K562 (cell line): ENCODE measurements at regions not wholly inside any gene's neighbourhood (a gene's known extent, or its start where the extent isn't known, plus 50 kb on each side); places are given as distances from the start of the nearest gene placed in this dataset.

Experiments used
- ATAC-seq: fragments of 200-7000 bp; cut with Tn5 transposase; 3 replicates; pipeline ENCODE4 v1.9.1; 2020; ENCODE audit warnings: moderate library complexity
- BruUV-seq: library from RNA; stranded (reverse); fragments of 400-500 nt; replicated peaks from 2 replicates; lab custom pipeline; 2021; lab: Mats Ljungman, UMichigan
- CTCF ChIA-PET: fragments of 300-600 bp; formaldehyde crosslinking; extraction: SDS; loops from one replicate; lab custom pipeline; 2021; ENCODE audit warnings: low intra/inter-chr PET ratio; lab: Yijun Ruan, JAX
- POLR2A ChIA-PET: fragments of 300-600, 350-650 bp; sonication (Branson Sonifier 250); formaldehyde crosslinking; extraction: SDS; loops from one replicate; lab custom pipeline; 2021; ENCODE audit warnings: antibody characterized with exemption, inconsistent platforms; lab: Yijun Ruan, JAX
- DNase-seq, 4 experiments: peaks; one replicate each; pipeline versions ENCODE4 v3.0.0 to v3.0.0-alpha.2; 2011 to 2018; ENCODE audit warnings: low spot score in 3 of 4, mixed read lengths in 3 of 4; ENCODE audit errors: extremely low read depth in 1 of 4
- FAIRE-seq: peaks from 2 replicates; lab custom pipeline; 2011; peaks lifted over from hg19 to GRCh38; lab: Jason Lieb, UNC
- H2AFZ ChIP-seq: 2 replicates; pipeline ENCODE4 v1.6.0; 2011; ENCODE audit warnings: low read depth, low read length, control low read depth, inconsistent platforms
- H3K27ac ChIP-seq: fragments of 200-600 bp; 3 replicates; pipeline ENCODE4 v1.8.0; 2011; ENCODE audit warnings: low read depth, mild to moderate bottlenecking, control low read depth, inconsistent platforms, low read length, moderate library complexity, mixed read lengths; ENCODE audit errors: extremely low read depth
- H3K27me3 ChIP-seq, 2 experiments: fragments of 300-600 bp in 1 of 2; 2 replicates in 1 of 2; 3 replicates in 1 of 2; pipeline versions ENCODE4 v1.6.0 to v1.8.0; 2011; ENCODE audit warnings: inconsistent platforms in 2 of 2, low read length in 2 of 2, mild to moderate bottlenecking in 1 of 2, mixed read lengths in 1 of 2, moderate library complexity in 1 of 2; ENCODE audit not compliant: control insufficient read depth in 2 of 2, insufficient read depth in 2 of 2
- H3K36me3 ChIP-seq: fragments of 300-600 bp; 3 replicates; pipeline ENCODE4 v1.8.0; 2011; ENCODE audit warnings: mild to moderate bottlenecking, low read length, inconsistent platforms; ENCODE audit not compliant: control insufficient read depth, insufficient read depth
- H3K4me1 ChIP-seq, 2 experiments: fragments of 200-600 bp in 1 of 2; replicated peaks in 1 of 2; 2 replicates in 1 of 2; 3 replicates in 1 of 2; pipeline versions ENCODE4 v1.5.1 to v1.8.0; 2011; ENCODE audit warnings: inconsistent platforms in 2 of 2, low read length in 2 of 2, mild to moderate bottlenecking in 1 of 2, mixed read lengths in 1 of 2, moderate library complexity in 1 of 2; ENCODE audit not compliant: control insufficient read depth in 2 of 2, insufficient read depth in 2 of 2
- H3K4me2 ChIP-seq: 2 replicates; pipeline ENCODE4 v1.6.1; 2011; ENCODE audit warnings: low read length, control low read depth, inconsistent platforms, mixed read lengths; ENCODE audit not compliant: insufficient read depth
- H3K4me3 ChIP-seq: fragments of 200-600 bp; sonication (generic), shearing (Covaris generic); 2 replicates; pipeline ENCODE4 v1.5.1; 2016; ENCODE audit warnings: control low read depth, inconsistent platforms
- H3K79me2 ChIP-seq: fragments of 200-600 bp; 3 replicates; pipeline ENCODE4 v1.8.0; 2011; ENCODE audit warnings: low read length, inconsistent platforms; ENCODE audit not compliant: control insufficient read depth, insufficient read depth
- H3K9ac ChIP-seq, 2 experiments: 2 replicates each; pipeline versions ENCODE4 v1.6.0 to v1.6.1; 2011; ENCODE audit warnings: low read depth in 2 of 2, low read length in 2 of 2, control low read depth in 1 of 2, inconsistent platforms in 1 of 2, mild to moderate bottlenecking in 1 of 2, mixed read lengths in 1 of 2; ENCODE audit not compliant: insufficient read depth in 1 of 2
- H3K9me1 ChIP-seq: one replicate; pipeline ENCODE4 v1.6.0; 2011; ENCODE audit warnings: inconsistent platforms, mild to moderate bottlenecking, low read length, moderate library complexity; ENCODE audit not compliant: control insufficient read depth, insufficient read depth
- H3K9me3 ChIP-seq: replicated peaks from 2 replicates; pipeline ENCODE4 v1.5.1; 2011; ENCODE audit warnings: low read depth, low read length, inconsistent platforms; ENCODE audit not compliant: control insufficient read depth, insufficient read depth
- H4K20me1 ChIP-seq: replicated peaks from 2 replicates; pipeline ENCODE4 v1.6.1; 2011; ENCODE audit warnings: low read length, inconsistent platforms, mixed read lengths; ENCODE audit not compliant: control insufficient read depth, insufficient read depth
- CREM ChIP-seq: IDR thresholded peaks from 2 replicates; pipeline ENCODE4 v1.6.1; 2014; ENCODE audit warnings: antibody characterized with exemption, low read depth
- NCOA6 ChIP-seq: fragments of 450-650 bp; IDR thresholded peaks from 2 replicates; pipeline ENCODE4 v1.6.1; 2017; ENCODE audit warnings: mild to moderate bottlenecking
- WHSC1 ChIP-seq: IDR thresholded peaks from one replicate; pipeline ENCODE4 v1.6.1; 2012; ENCODE audit warnings: low read length, control low read depth, inconsistent platforms
- WGBS: fragments of 100-300 bp; shearing (Covaris generic); methylation state at CpG from one replicate; pipeline ENCODE4 v1.1.6; 2016; ENCODE audit warnings: low coverage, mixed read lengths; ENCODE audit not compliant: insufficient coverage; ENCODE audit errors: missing lambda C conversion rate; 5-methylcytosine and 5-hydroxymethylcytosine counted together
- in situ Hi-C: fragments of 300-500 bp; cut with MboI; formaldehyde crosslinking; loops from 4 replicates; pipeline ENCODE4 v1.15.0; 2018; ENCODE audit warnings: inconsistent platforms, mixed read lengths
- intact Hi-C: fragments of 100-400 bp; cut with micrococcal nuclease; formaldehyde crosslinking; loops from 2 replicates; pipeline ENCODE4 v1.14.2; 2022
- TF ChIP-seq, protein P1 (sequence below), 2 experiments: fragments of 450-650 bp; IDR thresholded peaks; 2 replicates each; pipeline ENCODE4 v1.6.1; 2018; ENCODE audit warnings: mild to moderate bottlenecking in 2 of 2, low read depth in 1 of 2; ENCODE audit not compliant: partially characterized antibody in 2 of 2

- TF ChIP-seq NCOA6 = no peak
- TF ChIP-seq WHSC1 = no peak
Observed at GRCh38 chr3:124674336-124674735, 55.9 kb upstream of the UMPS start (continued).

- no peak overlapping the region for H3K9ac ChIP-seq
- FAIRE-seq (no peak), DNase-seq (peak in 2 of 4 experiments; percentile 18 to 28), ATAC-seq (no peak)
- POLR2A ChIA-PET = interaction anchor here (0.8 kb wide), 1 partner anchor 58 kb away, joined by 4 read pairs; no protein-coding TSS in a partner anchor
- peak; percentile 62 for TF ChIP-seq CREM
- TF ChIP-seq, protein P1, sequence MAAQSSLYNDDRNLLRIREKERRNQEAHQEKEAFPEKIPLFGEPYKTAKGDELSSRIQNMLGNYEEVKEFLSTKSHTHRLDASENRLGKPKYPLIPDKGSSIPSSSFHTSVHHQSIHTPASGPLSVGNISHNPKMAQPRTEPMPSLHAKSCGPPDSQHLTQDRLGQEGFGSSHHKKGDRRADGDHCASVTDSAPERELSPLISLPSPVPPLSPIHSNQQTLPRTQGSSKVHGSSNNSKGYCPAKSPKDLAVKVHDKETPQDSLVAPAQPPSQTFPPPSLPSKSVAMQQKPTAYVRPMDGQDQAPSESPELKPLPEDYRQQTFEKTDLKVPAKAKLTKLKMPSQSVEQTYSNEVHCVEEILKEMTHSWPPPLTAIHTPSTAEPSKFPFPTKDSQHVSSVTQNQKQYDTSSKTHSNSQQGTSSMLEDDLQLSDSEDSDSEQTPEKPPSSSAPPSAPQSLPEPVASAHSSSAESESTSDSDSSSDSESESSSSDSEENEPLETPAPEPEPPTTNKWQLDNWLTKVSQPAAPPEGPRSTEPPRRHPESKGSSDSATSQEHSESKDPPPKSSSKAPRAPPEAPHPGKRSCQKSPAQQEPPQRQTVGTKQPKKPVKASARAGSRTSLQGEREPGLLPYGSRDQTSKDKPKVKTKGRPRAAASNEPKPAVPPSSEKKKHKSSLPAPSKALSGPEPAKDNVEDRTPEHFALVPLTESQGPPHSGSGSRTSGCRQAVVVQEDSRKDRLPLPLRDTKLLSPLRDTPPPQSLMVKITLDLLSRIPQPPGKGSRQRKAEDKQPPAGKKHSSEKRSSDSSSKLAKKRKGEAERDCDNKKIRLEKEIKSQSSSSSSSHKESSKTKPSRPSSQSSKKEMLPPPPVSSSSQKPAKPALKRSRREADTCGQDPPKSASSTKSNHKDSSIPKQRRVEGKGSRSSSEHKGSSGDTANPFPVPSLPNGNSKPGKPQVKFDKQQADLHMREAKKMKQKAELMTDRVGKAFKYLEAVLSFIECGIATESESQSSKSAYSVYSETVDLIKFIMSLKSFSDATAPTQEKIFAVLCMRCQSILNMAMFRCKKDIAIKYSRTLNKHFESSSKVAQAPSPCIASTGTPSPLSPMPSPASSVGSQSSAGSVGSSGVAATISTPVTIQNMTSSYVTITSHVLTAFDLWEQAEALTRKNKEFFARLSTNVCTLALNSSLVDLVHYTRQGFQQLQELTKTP (IDR thresholded peaks at IDR 0.05; ENCODE audit: low read depth in 1 of 2, partially characterized antibody in 2 of 2) = no peak
- H3K27me3 ChIP-seq = no peaks in the 10 kb centered on the region
- no peak overlapping the region for H3K4me2 ChIP-seq
- no peak overlapping the region for H2AFZ ChIP-seq
- H3K79me2 ChIP-seq = no peaks in the 10 kb centered on the region
- no TSS peak for BruUV-seq
- 57% methylated on average over 2 of the region's 3 CpGs for WGBS
- CTCF ChIA-PET = interaction anchor here (0.6 kb wide), 1 partner anchor 904 kb away, joined by 3 read pairs; no protein-coding TSS in a partner anchor
- in situ Hi-C loops = no loop called here
- H3K9me1 ChIP-seq = no peaks in the 10 kb centered on the region
- no peaks in the 10 kb centered on the region for H4K20me1 ChIP-seq
- no peaks in the 10 kb centered on the region for H3K9me3 ChIP-seq
- H3K36me3 ChIP-seq = peaks cover 3% of the 10 kb centered on the region; the same call in 1 of the 3 replicates
- intact Hi-C loops = no loop called here
- H3K4me3 ChIP-seq = no peak overlapping the region
- peaks cover 6 to 10% of the 10 kb centered on the region in 2 experiments; a peak in 4 of 5 replicates for H3K4me1 ChIP-seq
- H3K27ac ChIP-seq = no peak overlapping the region
Observed at GRCh38 chr3:124676236-124676635, 54.0 kb upstream of the UMPS start.
